ENCODE measurements at regions not wholly inside any gene's neighbourhood (a gene's known extent, or its start where the extent isn't known, plus 50 kb on each side); places are given as distances from the start of the nearest gene placed in this dataset.
A peak's percentile ranks its signal among the peaks of the same experiment; 100 is the strongest.

DNA sequence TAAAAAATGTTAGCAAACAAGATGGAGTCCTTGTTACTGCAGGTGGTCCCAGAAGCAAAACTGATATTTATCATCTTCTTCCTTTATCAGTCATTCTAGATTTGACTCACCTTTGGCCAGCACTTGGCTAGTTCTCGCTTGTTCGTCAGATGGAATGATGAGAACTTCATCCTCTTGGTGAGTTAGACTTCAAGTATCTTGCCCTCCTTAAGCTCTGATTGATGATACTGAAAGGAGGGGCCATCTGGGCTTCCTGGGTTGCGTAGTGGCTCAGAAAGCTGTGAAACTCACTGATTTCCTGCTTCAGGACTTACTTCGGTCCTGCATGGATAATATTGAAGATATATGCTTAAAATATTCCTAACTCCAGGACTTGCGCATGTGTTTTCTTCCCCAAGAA is 1248.2 kb upstream of the CDH9 start:
- Histone ChIP-seq H4K20me1 (ENCODE audit: control insufficient read depth, extremely low read depth, insufficient read depth, low read length) (no peaks in the 10 kb centered on the region), H3K27ac (ENCODE audit: insufficient read depth, low read length) (no peak overlapping the region), H3K27me3 (ENCODE audit: control insufficient read depth, insufficient read depth, low read length) (no peaks in the 10 kb centered on the region), H3K4me1 (ENCODE audit: control insufficient read depth, extremely low read depth, insufficient read depth, low read length) (no peaks in the 10 kb centered on the region), H3K36me3 (ENCODE audit: control insufficient read depth, insufficient read depth, low read length) (no peaks in the 10 kb centered on the region), H3K9ac (ENCODE audit: insufficient read depth, low read length) (no peak overlapping the region), H3K9me3 (ENCODE audit: control insufficient read depth, insufficient read depth, low read depth, low read length) (no peaks in the 10 kb centered on the region), H3K79me2 (ENCODE audit: control insufficient read depth, insufficient read depth, low read length) (no peaks in the 10 kb centered on the region), H2AFZ (ENCODE audit: low read length) (no peak overlapping the region), H3K4me3 (replicated peaks in 1 of 4; ENCODE audit: control extremely low read depth in 1 of 4, insufficient read depth in 1 of 4, low read depth in 3 of 4, low read length in 4 of 4) (no peak overlapping the region), H3K4me2 (ENCODE audit: extremely low read depth, insufficient read depth, low read length) (no peak overlapping the region)
- peak in 1 of 2 donors; percentile 2 for DNase-seq (ENCODE audit: low read depth in 2 of 2)
- TF ChIP-seq, protein P1, sequence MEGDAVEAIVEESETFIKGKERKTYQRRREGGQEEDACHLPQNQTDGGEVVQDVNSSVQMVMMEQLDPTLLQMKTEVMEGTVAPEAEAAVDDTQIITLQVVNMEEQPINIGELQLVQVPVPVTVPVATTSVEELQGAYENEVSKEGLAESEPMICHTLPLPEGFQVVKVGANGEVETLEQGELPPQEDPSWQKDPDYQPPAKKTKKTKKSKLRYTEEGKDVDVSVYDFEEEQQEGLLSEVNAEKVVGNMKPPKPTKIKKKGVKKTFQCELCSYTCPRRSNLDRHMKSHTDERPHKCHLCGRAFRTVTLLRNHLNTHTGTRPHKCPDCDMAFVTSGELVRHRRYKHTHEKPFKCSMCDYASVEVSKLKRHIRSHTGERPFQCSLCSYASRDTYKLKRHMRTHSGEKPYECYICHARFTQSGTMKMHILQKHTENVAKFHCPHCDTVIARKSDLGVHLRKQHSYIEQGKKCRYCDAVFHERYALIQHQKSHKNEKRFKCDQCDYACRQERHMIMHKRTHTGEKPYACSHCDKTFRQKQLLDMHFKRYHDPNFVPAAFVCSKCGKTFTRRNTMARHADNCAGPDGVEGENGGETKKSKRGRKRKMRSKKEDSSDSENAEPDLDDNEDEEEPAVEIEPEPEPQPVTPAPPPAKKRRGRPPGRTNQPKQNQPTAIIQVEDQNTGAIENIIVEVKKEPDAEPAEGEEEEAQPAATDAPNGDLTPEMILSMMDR (conservative IDR thresholded peaks at IDR 0.05 in 1 of 2, IDR thresholded peaks at IDR 0.05 in 1 of 2; ENCODE audit: low read depth in 1 of 2, low read length in 2 of 2) = no peak
- no peak for TF ChIP-seq EZH2 (IDR thresholded peaks at IDR 0.05; ENCODE audit: low read length, missing control alignments)

DNA sequence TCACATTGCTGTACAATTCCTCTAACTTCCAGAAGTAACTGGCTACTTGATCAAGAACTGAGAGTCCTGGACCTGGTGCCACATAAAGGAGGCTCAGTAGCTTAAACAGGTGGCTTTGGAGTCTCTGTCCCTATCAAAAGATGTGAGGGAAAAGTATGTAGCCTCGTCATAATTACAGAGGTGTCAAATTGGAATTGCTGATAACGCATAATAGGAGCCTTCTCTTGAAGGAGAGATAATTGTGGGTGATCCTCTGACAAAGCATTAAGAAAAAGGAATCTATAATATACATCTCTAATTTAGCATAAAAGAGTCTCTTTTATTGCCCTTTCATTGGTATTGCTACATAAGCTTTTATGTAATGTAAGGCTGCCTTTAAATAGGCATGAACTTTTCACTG is 1246.4 kb upstream of the CDH9 start:
- no peaks in the 10 kb centered on the region for H3K4me1 ChIP-seq (ENCODE audit: control insufficient read depth, extremely low read depth, insufficient read depth, low read length)
- H3K9ac ChIP-seq (ENCODE audit: insufficient read depth, low read length) = no peak overlapping the region
- no peaks in the 10 kb centered on the region for H3K79me2 ChIP-seq (ENCODE audit: control insufficient read depth, insufficient read depth, low read length)
- no peak overlapping the region for H3K4me3 ChIP-seq (replicated peaks in 1 of 4; ENCODE audit: control extremely low read depth in 1 of 4, insufficient read depth in 1 of 4, low read depth in 3 of 4, low read length in 4 of 4)
- no peaks in the 10 kb centered on the region for H3K27me3 ChIP-seq (ENCODE audit: control insufficient read depth, insufficient read depth, low read length)
- TF ChIP-seq, protein P1 (conservative IDR thresholded peaks at IDR 0.05 in 1 of 2, IDR thresholded peaks at IDR 0.05 in 1 of 2; ENCODE audit: low read depth in 1 of 2, low read length in 2 of 2) = no peak
- TF ChIP-seq EZH2 (IDR thresholded peaks at IDR 0.05; ENCODE audit: low read length, missing control alignments) = no peak
- no peaks in the 10 kb centered on the region for H4K20me1 ChIP-seq (ENCODE audit: control insufficient read depth, extremely low read depth, insufficient read depth, low read length)
- no peaks in the 10 kb centered on the region for H3K9me3 ChIP-seq (ENCODE audit: control insufficient read depth, insufficient read depth, low read depth, low read length)
- no peak overlapping the region for H3K4me2 ChIP-seq (ENCODE audit: extremely low read depth, insufficient read depth, low read length)
- no peak for DNase-seq (ENCODE audit: low read depth in 2 of 2)
- H3K36me3 ChIP-seq (ENCODE audit: control insufficient read depth, insufficient read depth, low read length) = no peaks in the 10 kb centered on the region
- H2AFZ ChIP-seq (ENCODE audit: low read length) = no peak overlapping the region
- H3K27ac ChIP-seq (ENCODE audit: insufficient read depth, low read length) = no peak overlapping the region

DNA sequence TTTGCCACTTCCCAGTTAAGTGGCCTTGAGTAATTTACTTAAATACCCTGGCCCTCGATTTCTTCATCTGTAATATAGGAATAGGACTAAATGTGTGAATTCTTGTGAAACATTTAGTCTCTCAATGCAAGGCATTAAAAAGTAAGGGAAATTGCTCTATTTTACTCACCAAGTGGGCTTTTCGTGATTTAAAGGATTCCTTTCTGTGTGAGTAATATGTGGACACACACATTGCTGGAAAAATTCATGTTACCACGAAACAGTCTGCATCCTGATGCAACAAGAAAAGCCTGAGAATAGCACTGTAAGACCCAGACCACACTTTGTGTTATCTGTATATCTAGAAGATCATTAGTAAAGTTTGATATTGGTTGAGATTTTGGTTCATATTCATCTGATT is 1243.0 kb upstream of the CDH9 start:
- peak in 1 of 2 donors; percentile 58 for DNase-seq (ENCODE audit: low read depth in 2 of 2)
- Histone ChIP-seq H3K4me3 (replicated peaks in 1 of 4; ENCODE audit: control extremely low read depth in 1 of 4, insufficient read depth in 1 of 4, low read depth in 3 of 4, low read length in 4 of 4) (no peak overlapping the region), H3K27ac (ENCODE audit: insufficient read depth, low read length) (no peak overlapping the region), H3K9ac (ENCODE audit: insufficient read depth, low read length) (no peak overlapping the region), H2AFZ (ENCODE audit: low read length) (no peak overlapping the region), H3K4me1 (ENCODE audit: control insufficient read depth, extremely low read depth, insufficient read depth, low read length) (no peaks in the 10 kb centered on the region), H3K79me2 (ENCODE audit: control insufficient read depth, insufficient read depth, low read length) (no peaks in the 10 kb centered on the region), H3K9me3 (ENCODE audit: control insufficient read depth, insufficient read depth, low read depth, low read length) (no peaks in the 10 kb centered on the region), H3K36me3 (ENCODE audit: control insufficient read depth, insufficient read depth, low read length) (no peaks in the 10 kb centered on the region), H4K20me1 (ENCODE audit: control insufficient read depth, extremely low read depth, insufficient read depth, low read length) (no peaks in the 10 kb centered on the region), H3K27me3 (ENCODE audit: control insufficient read depth, insufficient read depth, low read length) (no peaks in the 10 kb centered on the region), H3K4me2 (ENCODE audit: extremely low read depth, insufficient read depth, low read length) (no peak overlapping the region)
- no peak for TF ChIP-seq EZH2 (IDR thresholded peaks at IDR 0.05; ENCODE audit: low read length, missing control alignments)
- TF ChIP-seq, protein P1 (conservative IDR thresholded peaks at IDR 0.05 in 1 of 2, IDR thresholded peaks at IDR 0.05 in 1 of 2; ENCODE audit: low read depth in 1 of 2, low read length in 2 of 2) = no peak

Measured in fibroblast of lung (primary cell).